ENCODE measurements at regions not wholly inside any gene's neighbourhood (a gene's known extent, or its start where the extent isn't known, plus 50 kb on each side); places are given as distances from the start of the nearest gene placed in this dataset.

DNA sequence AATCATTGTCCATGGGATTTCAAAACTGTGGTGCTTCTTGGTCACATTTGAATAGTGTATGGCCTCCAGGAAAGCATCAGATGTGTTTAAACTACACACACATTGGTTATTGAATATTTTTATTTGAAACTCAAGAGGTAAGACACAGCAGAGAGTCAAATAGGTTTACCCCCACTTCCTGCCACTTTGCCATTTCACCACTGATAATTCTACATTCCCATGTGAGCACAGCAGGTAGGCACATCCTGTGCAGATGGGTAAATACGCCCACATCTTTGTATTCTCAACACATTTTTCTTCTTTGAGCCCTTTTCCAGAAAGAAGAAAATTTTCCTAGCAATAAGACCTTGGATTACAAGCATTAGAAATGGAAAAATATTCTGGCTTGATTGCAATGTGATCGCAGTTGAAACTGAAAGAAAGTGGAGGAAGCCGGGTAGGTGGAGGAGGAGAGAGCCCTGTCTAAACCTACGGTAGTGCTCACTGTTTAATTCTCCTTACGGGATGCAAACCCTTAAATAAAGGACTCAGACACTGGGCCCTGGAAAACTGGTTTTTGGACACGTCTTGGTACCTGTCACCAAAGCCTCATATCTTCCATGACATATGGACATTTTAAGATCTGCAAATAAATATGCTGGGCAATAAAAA lies 167.7 kb downstream of the COG6 start:
- no peak for FAIRE-seq
- no TSS peak for BruUV-seq (replicated peaks)
- Histone ChIP-seq H4K20me1 (replicated peaks; ENCODE audit: control insufficient read depth, insufficient read depth, low read length) (no peaks in the 10 kb centered on the region), H3K27me3 (ENCODE audit: control insufficient read depth in 2 of 2, insufficient read depth in 2 of 2, low read length in 2 of 2) (no peaks in the 10 kb centered on the region; a peak in 1 of 5 replicates), H3K4me3 (no peak overlapping the region), H3K4me2 (ENCODE audit: insufficient read depth, low read length) (no peak overlapping the region), H3K9me3 (replicated peaks; ENCODE audit: control insufficient read depth, insufficient read depth, low read depth, low read length) (no peaks in the 10 kb centered on the region), H3K36me3 (ENCODE audit: control insufficient read depth, insufficient read depth, low read length) (no peaks in the 10 kb centered on the region), H2AFZ (ENCODE audit: low read depth, low read length) (no peak overlapping the region), H3K9ac (ENCODE audit: insufficient read depth in 1 of 2, low read depth in 2 of 2, low read length in 2 of 2) (no peak overlapping the region), H3K9me1 (ENCODE audit: control insufficient read depth, insufficient read depth, low read length) (no peaks in the 10 kb centered on the region), H3K27ac (ENCODE audit: extremely low read depth, low read depth, low read length) (no peak overlapping the region), H3K4me1 (replicated peaks in 1 of 2; ENCODE audit: control insufficient read depth in 2 of 2, insufficient read depth in 2 of 2, low read length in 2 of 2) (no peaks in the 10 kb centered on the region), H3K79me2 (ENCODE audit: control insufficient read depth, insufficient read depth, low read length) (no peaks in the 10 kb centered on the region)
- intact Hi-C loops (cut with micrococcal nuclease), result no loop called here
- in situ Hi-C loops (cut with MboI), result no loop called here
- DNase-seq (ENCODE audit: extremely low read depth in 1 of 4, low spot score in 3 of 4), result no peak
- ChIA-PET POLR2A (no interaction called here), CTCF (ENCODE audit: low intra/inter-chr PET ratio) (no interaction called here)
- TF ChIP-seq YBX1 (IDR thresholded peaks at IDR 0.05) (no peak), NR2F6 (CRISPR knock-in tag; IDR thresholded peaks at IDR 0.05) (no peak)
- TF ChIP-seq, protein P1, sequence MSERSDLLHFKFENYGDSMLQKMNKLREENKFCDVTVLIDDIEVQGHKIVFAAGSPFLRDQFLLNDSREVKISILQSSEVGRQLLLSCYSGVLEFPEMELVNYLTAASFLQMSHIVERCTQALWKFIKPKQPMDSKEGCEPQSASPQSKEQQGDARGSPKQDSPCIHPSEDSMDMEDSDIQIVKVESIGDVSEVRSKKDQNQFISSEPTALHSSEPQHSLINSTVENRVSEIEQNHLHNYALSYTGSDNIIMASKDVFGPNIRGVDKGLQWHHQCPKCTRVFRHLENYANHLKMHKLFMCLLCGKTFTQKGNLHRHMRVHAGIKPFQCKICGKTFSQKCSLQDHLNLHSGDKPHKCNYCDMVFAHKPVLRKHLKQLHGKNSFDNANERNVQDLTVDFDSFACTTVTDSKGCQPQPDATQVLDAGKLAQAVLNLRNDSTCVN (CRISPR knock-in tag; IDR thresholded peaks at IDR 0.05), result no peak
- TF ChIP-seq, protein P2, sequence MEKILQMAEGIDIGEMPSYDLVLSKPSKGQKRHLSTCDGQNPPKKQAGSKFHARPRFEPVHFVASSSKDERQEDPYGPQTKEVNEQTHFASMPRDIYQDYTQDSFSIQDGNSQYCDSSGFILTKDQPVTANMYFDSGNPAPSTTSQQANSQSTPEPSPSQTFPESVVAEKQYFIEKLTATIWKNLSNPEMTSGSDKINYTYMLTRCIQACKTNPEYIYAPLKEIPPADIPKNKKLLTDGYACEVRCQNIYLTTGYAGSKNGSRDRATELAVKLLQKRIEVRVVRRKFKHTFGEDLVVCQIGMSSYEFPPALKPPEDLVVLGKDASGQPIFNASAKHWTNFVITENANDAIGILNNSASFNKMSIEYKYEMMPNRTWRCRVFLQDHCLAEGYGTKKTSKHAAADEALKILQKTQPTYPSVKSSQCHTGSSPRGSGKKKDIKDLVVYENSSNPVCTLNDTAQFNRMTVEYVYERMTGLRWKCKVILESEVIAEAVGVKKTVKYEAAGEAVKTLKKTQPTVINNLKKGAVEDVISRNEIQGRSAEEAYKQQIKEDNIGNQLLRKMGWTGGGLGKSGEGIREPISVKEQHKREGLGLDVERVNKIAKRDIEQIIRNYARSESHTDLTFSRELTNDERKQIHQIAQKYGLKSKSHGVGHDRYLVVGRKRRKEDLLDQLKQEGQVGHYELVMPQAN (IDR thresholded peaks at IDR 0.05; ENCODE audit: borderline replicate concordance), result no peak
- ATAC-seq, result no peak
- WGBS (ENCODE audit: insufficient coverage, low coverage, missing lambda C conversion rate), result 0% methylated on average over 6 of the region's 6 CpGs
